ENCODE measurements at regions not wholly inside any gene's neighbourhood (a gene's known extent, or its start where the extent isn't known, plus 50 kb on each side); places are given as distances from the start of the nearest gene placed in this dataset.

DNA sequence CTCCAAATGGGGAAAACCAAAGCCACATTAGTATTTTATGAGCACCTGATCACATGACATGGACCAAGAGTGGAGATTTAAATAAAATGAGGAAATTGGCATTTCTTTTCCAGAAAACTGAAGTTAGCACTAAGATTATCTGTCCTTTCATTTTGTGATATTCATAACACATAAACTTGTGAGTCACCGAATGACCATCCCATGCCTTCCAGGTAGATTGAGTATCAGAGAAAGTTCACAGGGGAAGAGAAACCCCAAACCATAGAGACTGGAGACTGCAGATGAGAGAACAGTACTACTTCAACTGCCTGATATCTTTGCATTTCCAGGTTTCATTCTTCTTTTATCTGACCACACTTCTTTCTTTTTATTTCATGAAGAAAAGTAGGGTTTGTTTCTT, 176.3 kb upstream of the LRP1B start:
- H3K36me3 ChIP-seq (ENCODE audit: control insufficient read depth, insufficient read depth, low read length): no peaks in the 10 kb centered on the region
- FAIRE-seq (no peak), DNase-seq (ENCODE audit: low read depth) (peak; percentile 8)
- TF ChIP-seq, protein P1, sequence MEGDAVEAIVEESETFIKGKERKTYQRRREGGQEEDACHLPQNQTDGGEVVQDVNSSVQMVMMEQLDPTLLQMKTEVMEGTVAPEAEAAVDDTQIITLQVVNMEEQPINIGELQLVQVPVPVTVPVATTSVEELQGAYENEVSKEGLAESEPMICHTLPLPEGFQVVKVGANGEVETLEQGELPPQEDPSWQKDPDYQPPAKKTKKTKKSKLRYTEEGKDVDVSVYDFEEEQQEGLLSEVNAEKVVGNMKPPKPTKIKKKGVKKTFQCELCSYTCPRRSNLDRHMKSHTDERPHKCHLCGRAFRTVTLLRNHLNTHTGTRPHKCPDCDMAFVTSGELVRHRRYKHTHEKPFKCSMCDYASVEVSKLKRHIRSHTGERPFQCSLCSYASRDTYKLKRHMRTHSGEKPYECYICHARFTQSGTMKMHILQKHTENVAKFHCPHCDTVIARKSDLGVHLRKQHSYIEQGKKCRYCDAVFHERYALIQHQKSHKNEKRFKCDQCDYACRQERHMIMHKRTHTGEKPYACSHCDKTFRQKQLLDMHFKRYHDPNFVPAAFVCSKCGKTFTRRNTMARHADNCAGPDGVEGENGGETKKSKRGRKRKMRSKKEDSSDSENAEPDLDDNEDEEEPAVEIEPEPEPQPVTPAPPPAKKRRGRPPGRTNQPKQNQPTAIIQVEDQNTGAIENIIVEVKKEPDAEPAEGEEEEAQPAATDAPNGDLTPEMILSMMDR (IDR thresholded peaks at IDR 0.05; ENCODE audit: insufficient read depth, low read length, severe bottlenecking): no peak
- H3K4me3 ChIP-seq (ENCODE audit: low read depth, low read length): no peak overlapping the region
- H3K27me3 ChIP-seq (ENCODE audit: control insufficient read depth, insufficient read depth, low read length): no peaks in the 10 kb centered on the region

DNA sequence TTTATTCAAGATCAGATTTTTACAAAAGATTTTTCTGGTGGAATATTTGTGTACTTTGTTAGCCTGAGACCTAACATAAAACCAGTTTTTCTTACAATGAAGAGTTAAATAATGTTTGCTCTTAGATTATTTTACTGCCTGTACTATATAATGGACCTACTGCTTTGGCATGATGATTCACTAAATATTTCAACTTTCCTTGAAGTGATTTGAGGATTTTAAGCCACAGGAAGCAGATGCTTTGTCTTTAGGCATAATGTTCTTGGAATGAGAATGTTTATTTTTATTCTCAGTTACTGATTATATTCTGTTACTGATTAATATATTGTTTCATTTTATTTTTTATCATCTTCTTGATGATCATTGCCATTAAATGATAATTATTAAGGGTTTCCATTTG, 175.3 kb upstream of the LRP1B start:
- TF ChIP-seq, protein P1 (IDR thresholded peaks at IDR 0.05; ENCODE audit: insufficient read depth, low read length, severe bottlenecking): no peak
- no peaks in the 10 kb centered on the region for H3K27me3 ChIP-seq (ENCODE audit: control insufficient read depth, insufficient read depth, low read length)
- no peak for DNase-seq (ENCODE audit: low read depth)

DNA sequence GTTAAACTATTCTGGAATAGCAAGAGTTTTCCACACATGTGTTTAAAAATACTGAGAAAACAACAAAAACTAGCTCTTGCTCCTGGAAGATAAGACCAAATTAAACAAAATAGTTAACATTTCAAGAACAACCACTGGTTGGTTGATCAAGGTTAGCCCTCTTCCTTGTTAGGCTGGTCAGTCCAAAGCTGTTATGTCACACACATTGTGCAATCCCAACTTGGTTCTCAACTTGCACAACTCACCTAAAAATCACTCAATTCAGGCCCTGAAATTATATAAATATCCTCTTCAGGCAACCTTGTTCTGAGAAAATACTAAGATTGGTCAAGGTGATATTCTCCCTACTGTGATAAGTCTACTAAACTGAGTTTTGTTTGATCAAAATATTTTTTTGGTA, 169.7 kb upstream of the LRP1B start:
- TF ChIP-seq, protein P1 (IDR thresholded peaks at IDR 0.05; ENCODE audit: insufficient read depth, low read length, severe bottlenecking): no peak
- H3K4me3 ChIP-seq (ENCODE audit: low read depth, low read length): no peak overlapping the region
- no peaks in the 10 kb centered on the region for H3K36me3 ChIP-seq (ENCODE audit: control insufficient read depth, insufficient read depth, low read length)
- no peaks in the 10 kb centered on the region for H3K27me3 ChIP-seq (ENCODE audit: control insufficient read depth, insufficient read depth, low read length)
- FAIRE-seq (no peak), DNase-seq (ENCODE audit: low read depth) (peak; percentile 17)

More for the DNA sequence above, 175.3 kb upstream of the LRP1B start:
- Histone ChIP-seq H3K4me3 (ENCODE audit: low read depth, low read length) (no peak overlapping the region), H3K36me3 (ENCODE audit: control insufficient read depth, insufficient read depth, low read length) (no peaks in the 10 kb centered on the region)
- FAIRE-seq: no peak

- DNase-seq (ENCODE audit: low read depth) (peak; percentile 37), FAIRE-seq (no peak)
- Histone ChIP-seq H3K36me3 (ENCODE audit: control insufficient read depth, insufficient read depth, low read length) (no peaks in the 10 kb centered on the region), H3K4me3 (ENCODE audit: low read depth, low read length) (no peak overlapping the region), H3K27me3 (ENCODE audit: control insufficient read depth, insufficient read depth, low read length) (no peaks in the 10 kb centered on the region)
- TF ChIP-seq, protein P1 (IDR thresholded peaks at IDR 0.05; ENCODE audit: insufficient read depth, low read length, severe bottlenecking): no peak
These were observed 168.2 kb upstream of the LRP1B start for GRCh38 chr2:142299021-142299420.

- DNase-seq (ENCODE audit: low read depth) (no peak), FAIRE-seq (no peak)
- no peaks in the 10 kb centered on the region for H3K36me3 ChIP-seq (ENCODE audit: control insufficient read depth, insufficient read depth, low read length)
- TF ChIP-seq, protein P1 (IDR thresholded peaks at IDR 0.05; ENCODE audit: insufficient read depth, low read length, severe bottlenecking): no peak
- H3K27me3 ChIP-seq (ENCODE audit: control insufficient read depth, insufficient read depth, low read length): no peaks in the 10 kb centered on the region
- no peak overlapping the region for H3K4me3 ChIP-seq (ENCODE audit: low read depth, low read length)
These were observed 163.4 kb upstream of the LRP1B start for GRCh38 chr2:142294225-142294624.

DNA sequence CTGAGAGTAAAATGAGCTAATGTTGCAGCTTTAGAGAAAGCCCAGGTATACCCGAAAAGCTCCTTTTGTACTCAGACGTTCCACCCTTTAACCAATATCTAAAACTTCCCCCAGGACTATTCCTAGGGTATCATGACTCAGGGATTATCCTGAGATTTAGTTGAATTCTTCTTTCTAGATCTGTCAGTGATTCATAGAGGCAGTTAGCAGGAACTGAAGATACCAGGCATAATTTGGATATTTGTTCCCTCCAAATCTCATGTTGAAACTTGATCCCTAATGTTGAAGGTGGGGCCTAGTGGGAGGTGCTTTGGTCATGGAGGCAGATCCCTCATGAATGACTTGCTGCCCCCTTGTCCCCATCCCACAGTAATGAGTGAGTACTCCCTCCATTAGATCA, 161.2 kb upstream of the LRP1B start:
- Histone ChIP-seq H3K36me3 (ENCODE audit: control insufficient read depth, insufficient read depth, low read length) (no peaks in the 10 kb centered on the region), H3K4me3 (ENCODE audit: low read depth, low read length) (no peak overlapping the region), H3K27me3 (ENCODE audit: control insufficient read depth, insufficient read depth, low read length) (no peaks in the 10 kb centered on the region)
- DNase-seq (ENCODE audit: low read depth) (peak; percentile 65), FAIRE-seq (no peak)
- TF ChIP-seq, protein P1 (IDR thresholded peaks at IDR 0.05; ENCODE audit: insufficient read depth, low read length, severe bottlenecking): no peak

All from bronchial epithelial cell (primary cell).